COLO829 (cell line): ENCODE measurements at regions not wholly inside any gene's neighbourhood (a gene's known extent, or its start where the extent isn't known, plus 50 kb on each side); places are given as distances from the start of the nearest gene placed in this dataset.
"Not testable (repeated sequence)": the region's sequence is repeated elsewhere in the genome, so short reads cannot be mapped to it uniquely, and the experiment has no call there.

ENCODE experiments used
- DNase-seq: peaks from one replicate; pipeline ENCODE4 v3.0.0; 2012; ENCODE audit warnings: low spot score

DNA sequence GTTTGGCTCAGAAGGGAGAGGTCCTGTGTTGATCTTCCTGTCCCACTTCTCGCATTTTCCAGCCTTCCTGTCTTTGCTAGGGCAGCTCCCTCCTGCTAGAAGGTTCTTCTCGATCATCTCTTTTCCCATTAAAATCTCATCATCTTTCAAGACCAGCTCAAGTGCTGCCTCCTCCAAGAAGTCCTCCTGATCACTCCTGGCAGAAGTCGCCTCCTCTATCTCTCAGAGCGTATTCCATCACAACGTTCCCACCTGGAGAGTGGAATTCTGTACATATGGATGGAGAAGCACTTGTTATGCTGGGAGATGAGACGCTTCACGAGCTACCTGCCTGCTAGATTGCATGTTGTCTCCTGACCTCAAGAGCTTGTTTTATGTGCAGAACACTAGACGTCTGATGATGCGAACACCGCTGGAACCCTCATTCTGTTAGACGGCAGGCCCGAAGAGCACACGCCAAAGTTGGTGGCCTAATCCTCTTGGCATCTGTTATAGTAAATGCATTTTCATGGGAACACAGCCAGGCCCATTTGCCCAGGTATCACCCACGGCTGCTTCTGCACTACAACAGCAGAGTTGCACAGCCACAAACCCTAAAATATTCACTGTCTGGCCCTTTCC is 68.0 kb upstream of the INSIG1 start:
- no peak for DNase-seq

DNA sequence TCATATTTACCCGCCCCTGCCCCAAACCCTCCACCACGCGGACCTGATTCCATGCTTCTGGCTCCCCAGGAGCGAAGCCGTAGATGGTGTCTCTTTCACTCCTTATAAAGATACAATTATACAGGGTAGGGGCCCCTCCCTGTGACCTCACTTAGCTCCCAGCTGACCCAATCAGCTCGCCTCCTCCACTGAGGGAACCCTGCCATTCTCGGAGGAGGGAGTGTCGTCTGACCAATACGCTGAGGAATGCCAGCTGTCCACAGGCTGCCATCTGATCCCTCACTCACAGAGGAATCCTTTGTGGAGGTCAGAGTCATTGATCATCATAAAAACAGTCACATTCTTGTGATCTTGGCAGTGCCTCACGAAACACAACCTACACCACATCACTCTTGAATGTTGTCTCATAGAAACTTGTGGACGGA is 67.5 kb upstream of the INSIG1 start:
- DNase-seq: peak; percentile 95

DNA sequence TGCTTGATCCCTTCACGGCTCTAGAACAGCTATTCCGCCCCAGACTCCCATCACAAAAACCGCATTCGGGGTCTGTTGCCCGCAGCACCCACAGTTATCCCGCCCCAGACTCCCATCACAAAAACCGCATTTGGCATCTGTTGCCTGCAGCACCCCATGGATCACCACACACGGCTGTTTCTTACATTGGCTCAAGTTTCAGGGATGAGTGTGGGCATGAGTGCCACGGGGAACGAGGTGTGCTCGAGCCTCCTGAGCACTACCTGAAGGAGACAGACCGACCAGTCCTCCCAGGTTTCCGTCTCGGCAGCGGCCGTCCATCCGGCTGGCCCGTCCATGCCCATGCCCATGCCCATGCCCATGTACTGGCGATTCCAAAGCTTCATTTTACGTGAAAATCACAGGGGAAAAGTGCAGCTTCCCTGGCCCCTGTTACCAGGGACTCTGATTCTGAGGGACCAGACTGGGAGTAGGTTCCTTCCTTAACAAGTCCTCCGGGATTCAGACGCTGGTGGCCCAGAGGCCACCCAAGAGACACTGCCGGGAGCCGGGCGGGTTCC is 66.4 kb upstream of the INSIG1 start:
- DNase-seq: no peak

DNA sequence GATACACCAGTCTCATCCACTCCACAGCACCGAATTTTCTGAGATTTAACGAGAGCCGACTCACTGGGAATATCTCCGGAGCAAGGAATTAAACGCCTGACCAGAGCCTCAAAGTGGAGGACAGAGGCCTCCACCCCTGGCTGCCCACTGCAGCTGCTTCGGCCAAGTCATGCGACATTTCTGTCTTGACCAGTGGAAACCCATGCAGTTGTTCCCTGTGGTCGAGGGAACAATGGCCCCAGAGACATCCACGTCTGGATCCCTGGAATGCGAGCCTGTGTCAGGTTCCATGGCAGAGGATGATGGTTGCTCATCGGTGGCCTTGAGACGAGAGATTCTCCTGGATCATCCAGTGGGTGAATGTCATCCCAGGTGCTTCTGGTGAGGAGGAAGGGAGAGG is 65.7 kb upstream of the INSIG1 start:
- DNase-seq: no peak

DNA sequence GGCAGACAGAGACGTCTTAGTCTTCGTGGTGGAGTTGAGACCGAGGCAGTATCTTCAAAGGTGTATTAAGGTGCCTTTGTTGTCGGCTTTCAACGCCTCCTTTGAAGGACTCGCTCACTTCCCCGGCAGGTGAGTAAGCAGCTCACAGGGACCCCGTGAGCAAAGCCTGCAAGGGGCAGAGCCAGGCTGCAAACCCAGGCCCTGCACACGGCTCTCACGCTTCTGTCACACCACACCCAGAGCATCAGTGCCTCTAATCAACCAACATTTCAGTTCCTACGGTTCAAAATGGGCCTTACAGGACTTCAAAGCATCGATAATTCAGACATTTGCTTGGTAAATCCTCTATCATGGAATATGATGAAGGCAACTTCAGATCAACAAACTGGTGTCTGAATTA is 64.8 kb upstream of the INSIG1 start:
- no peak for DNase-seq

DNA sequence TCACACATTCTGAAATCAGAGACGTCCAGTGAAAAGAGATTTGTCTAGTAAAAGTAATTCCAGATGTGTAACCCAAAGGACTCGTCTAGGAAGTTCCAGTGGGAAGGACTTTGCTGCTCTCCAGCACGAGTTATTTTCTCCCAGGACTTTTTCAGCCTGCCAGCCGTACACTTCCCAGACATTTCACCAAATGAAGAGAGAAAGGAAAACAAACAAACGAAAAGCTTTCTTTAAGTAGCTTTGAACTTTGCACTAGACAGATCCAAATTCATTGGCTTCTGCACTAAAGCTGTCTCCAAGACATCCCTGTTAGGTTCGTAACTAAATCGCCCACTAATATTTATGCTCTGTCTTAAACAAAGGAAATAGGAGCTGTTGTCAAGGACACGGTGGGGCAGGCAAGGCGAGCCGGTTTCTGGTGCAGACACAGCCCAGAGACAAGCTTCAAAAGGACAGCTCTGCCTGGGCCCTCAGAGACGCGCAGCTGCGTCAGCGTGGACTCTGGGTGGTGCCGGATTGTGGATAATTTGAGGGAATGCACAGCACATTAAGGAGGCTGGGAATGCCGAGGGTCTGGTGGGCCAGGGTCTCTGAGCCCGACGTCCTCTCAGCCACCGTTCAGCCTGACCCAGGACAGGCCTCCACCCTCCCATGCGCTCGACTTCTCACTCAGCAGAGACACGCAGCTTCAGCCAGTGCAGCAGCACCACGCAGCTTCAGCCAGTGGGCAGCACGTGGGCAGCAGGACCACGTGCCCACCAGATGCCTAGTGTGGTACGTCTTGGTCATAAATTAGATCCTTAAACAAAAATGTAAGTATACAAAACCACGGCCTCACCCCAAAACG is 64.1 kb upstream of the INSIG1 start:
- no peak for DNase-seq

DNA sequence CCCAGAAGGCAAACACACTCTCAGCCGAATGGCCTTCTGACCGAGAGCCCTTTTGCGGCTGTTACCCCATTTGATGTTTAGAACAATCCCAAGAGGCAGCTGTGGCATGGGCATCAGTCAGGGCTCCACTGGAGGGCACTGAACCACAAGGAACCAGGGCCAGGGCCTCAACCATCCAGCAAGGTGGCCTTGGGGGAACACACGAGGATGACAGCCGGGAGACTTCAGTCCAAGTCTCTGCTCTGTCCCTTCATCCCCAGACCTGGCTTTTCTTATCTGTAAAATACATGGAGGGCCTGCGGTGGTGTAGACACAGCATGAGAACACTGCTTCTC is 63.6 kb upstream of the INSIG1 start:
- DNase-seq: no peak

DNA sequence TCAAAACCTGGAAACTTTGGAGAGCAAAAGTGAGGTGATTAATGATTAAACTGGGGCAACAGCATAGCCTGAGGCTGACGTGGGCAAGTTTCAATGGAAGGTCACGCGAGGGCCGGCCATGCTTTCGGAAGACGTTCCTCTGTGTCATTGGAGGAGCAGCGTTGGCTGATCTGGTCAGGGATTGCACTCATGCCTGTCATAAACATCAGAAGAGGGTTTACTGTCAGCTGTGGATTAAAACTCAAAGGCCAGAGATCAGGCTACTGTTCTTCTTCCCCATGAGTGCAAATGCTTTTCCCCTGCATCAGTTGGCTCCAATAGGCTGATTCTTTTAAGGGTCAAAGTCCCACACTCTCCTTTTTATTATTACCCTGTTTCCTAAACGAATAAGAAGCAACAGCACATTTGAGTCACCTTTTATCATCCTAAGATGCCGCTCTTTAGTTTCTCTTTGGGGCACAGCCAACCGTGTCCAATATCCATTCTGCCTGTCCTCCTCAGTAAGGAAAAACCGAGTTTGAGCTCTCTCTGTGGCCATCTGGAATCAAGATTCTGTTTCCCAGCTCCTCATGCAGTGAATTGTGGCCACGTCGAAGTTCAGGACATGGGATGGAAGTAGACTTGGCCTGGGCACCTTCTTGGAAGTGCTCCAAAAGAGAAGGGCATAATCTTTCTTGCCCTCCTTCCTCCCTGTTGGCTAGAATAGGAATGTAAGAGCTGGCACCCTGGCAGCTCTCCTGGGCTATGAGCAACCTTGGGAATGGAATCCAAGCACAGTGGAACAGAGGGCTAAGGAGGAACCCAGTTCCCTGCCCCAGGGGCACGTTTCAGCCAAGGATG is 62.5 kb upstream of the INSIG1 start:
- DNase-seq: no peak

DNA sequence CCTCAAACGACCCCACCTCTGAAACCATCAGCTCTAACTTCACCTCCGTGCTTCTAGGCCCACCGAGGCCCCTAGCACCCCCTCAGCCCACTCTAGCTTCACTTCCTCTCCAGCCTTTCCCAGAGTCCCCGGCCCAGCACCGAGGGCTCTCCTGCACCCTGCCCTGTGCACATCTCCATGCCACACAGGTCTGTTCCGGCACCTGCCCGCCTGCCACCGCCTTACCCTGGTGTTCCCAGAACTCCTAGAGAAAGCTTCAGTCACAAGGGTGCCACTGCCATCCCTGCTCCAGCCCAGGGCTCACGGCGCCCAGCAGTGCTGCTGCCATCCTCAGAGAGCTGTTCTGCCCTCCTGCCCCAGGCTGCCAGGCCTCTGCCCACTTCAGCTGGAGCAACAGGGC is 61.3 kb upstream of the INSIG1 start:
- no peak for DNase-seq

DNA sequence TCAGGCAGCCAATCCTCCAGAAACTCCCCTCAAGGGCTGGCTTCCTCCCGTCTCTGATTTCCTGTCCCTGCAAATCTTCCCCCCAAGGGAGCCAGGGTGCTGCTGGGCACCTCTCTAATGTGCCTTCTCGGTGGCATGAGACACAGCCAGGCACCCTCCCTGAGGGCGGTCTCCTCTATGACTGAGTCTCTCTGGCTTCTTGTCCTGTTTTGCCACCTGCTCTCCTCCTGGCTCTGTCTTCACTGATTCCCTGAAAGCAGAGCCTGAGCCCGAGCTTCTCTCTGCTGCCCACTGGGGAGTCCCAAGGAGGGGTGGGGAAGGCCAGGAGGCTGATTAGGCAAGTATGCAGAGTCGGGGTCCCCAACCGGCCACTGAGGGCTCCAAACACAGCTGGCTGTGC is 60.4 kb upstream of the INSIG1 start:
- DNase-seq: no peak

DNA sequence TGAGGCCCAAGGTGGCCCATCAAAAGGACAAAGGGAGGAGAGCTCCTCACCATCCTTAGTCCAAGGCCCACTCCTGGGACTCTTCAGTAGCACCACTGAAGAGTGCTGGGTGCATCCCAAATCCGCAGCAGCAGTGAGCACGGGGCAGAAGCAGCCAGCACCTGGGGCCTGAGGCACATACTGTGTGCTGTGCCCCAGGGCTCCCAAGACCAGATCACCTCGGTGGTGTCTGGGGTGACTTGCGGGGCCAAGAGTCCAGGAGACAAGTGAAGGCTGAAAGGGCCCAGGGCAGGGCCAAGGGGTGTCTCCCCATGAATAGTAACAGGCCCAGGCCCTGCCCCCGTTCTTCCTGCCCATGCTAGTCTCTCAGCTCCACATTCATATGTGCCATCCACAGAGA is 59.9 kb upstream of the INSIG1 start:
- DNase-seq: no peak

DNA sequence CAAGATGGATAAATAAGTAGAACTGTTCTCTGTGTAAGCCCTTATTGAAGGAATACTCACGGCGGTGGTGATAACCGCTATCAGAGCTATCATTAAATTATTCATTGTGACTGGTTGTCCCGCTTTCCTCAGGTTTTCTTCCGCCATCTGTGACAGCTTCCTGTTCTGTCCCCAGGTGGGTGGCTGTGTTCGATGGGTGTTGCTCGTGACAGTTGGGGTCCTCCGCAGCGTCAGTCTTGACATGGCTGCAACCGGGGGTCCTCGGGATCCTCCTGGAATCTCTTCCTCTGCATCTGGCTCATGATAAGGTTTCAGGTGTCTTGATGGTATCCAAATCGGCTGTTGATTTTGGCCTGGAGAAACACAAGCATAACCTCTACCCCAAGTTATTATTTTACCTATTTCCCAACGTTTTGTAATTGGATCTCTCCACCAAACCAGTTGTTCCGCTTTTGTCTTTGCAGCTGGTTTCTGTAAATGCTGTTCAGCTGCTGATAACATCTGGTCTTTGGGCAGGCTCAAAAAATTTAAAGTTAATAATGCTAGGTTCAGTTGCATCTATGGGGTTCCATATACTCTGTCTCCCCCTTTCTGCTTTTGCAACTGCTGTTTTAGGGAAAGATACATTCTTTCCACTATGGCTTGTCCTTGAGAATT is 58.1 kb upstream of the INSIG1 start:
- not testable (repeated sequence) for DNase-seq

DNA sequence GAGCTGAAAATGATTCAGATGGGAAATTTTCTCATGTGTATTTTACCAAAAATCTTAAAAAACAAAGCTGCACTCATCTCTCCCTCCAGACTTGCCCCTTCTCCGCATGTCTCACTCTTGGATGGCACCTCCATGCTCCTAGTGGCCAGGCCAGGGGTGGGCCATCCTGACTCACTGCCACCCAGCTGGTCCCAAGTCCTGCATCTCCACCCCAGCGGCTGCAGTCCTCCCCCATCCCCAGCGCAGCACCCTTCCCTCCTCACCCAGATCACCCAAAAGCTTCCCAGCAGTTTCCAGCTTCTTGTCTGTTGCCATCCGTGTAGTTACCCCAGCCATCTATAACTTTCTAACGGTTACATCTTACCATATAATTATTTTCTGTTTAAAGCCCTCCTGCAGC is 53.0 kb upstream of the INSIG1 start:
- DNase-seq: no peak

DNA sequence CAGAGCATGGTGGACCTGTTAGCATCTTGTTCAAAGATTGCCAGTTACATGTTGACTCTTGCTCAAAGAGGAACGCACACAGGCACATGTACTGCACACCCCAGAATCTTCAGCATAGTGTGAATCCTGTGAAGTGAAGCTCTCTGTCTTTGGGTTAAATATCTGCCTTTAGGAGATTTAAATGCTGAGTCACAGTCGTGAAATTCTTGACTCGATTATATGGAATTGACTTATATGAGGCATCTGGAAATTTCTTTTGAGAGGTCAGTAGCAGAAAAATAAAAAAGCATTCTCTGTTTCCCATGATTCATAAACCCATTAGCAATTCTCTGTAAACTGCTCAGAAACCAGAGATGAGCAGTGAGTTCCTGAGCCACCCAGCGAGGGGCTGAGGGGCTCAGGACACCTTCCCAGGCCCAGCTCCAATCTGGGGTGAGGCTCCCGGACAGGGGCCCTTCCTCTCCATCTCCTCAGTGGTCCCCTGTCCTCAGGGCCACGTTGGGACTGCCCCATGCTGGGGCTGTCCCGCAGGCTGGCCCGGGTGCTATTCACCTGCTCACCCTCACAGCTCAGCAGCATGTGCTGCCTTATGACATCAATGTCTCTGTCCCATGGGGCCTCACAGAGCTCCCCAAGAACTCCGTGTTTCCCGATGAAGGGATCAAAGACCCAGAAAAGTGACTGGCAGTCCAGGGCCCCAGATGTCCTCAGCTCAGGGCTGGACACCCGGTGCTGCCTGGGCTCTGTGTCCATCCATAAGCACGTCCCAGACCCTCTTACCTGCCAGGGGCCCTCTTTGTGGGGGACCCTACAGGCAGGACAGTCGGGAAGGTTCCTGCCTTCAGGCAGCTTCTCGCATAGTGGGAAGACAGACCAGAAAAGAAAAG is 50.0 kb upstream of the INSIG1 start:
- no peak for DNase-seq
